Neural crest cell (in vitro differentiated cells): ENCODE measurements at regions not wholly inside any gene's neighbourhood (a gene's known extent, or its start where the extent isn't known, plus 50 kb on each side); places are given as distances from the start of the nearest gene placed in this dataset.
A peak's percentile ranks its signal among the peaks of the same experiment; 100 is the strongest.

ENCODE experiments used
- DNase-seq: peaks from one replicate; pipeline ENCODE4 v3.0.0; 2021; ENCODE audit warnings: low read depth, mixed read lengths, low spot score
- H3K27ac Mint-ChIP-seq: one replicate; pipeline ENCODE4 v1.8.0; 2021; ENCODE audit warnings: mild to moderate bottlenecking, mixed read lengths; ENCODE audit not compliant: unreplicated experiment
- H3K27me3 Mint-ChIP-seq: 2 replicates; pipeline ENCODE4 v1.8.0; 2021; ENCODE audit warnings: low read depth, mild to moderate bottlenecking, mixed read lengths
- H3K36me3 Mint-ChIP-seq: 2 replicates; pipeline ENCODE4 v1.8.0; 2021; ENCODE audit warnings: low read depth, mild to moderate bottlenecking, mixed read lengths
- H3K4me1 Mint-ChIP-seq: 2 replicates; pipeline ENCODE4 v1.8.0; 2021; ENCODE audit warnings: mixed read lengths
- H3K4me3 Mint-ChIP-seq: one replicate; pipeline ENCODE4 v1.8.0; 2021; ENCODE audit warnings: mild to moderate bottlenecking, mixed read lengths
- H3K9me3 Mint-ChIP-seq: 2 replicates; pipeline ENCODE4 v1.8.0; 2021; ENCODE audit warnings: mixed read lengths
- CTCF ChIP-seq: fragments of 200-600 bp; sonication (generic); conservative IDR thresholded peaks from 2 replicates; pipeline ENCODE4 v1.5.0; 2021; ENCODE audit warnings: antibody characterized with exemption, mild to moderate bottlenecking

DNA sequence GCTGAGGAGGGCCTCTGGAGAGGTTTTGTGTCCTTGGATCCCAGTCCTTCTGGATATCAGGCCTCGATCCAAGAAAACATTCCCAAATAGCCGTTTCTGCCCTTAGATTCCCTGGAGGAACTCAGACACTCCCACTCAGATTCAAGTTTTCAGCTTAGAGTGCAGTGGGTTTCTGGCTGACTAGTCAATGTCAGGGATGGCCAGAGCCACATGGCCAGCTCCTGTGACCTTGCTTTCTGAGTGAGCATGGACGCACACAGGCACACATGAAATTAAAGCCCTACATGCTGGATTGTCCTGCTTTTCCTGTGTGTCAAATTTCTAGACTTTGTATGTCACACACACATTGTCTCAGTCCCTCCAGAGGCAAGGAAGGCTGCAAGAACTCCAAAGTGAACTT, 86.2 kb downstream of the TNFAIP2 start:
- no peak for TF ChIP-seq CTCF

DNA sequence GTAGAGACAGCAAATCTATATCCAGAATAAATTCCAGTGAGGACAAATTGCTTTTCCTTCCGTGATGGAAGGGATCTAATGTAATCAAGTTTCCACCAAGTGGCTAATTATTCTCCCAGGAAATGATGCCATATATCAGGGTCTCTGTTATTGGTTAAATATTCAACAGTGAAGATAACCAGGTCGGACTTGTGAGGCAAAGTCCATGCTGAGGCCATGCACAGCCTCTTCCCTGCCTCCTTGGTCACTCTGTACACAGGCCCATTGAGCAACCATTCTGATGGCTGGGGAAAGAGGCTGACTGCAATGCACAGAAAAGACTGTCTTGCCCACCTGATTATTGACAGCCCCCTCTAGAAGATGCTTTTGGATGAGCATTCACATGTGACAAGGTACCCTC, 90.1 kb downstream of the TNFAIP2 start:
- peaks cover 3% of the 10 kb centered on the region for H3K9me3 Mint-ChIP-seq
- H3K27me3 Mint-ChIP-seq, result peaks cover 34% of the 10 kb centered on the region
- no peak for DNase-seq
- H3K27ac Mint-ChIP-seq, result no peak overlapping the region
- peaks cover 9% of the 10 kb centered on the region for H3K4me1 Mint-ChIP-seq
- TF ChIP-seq CTCF, result no peak
- no peaks in the 10 kb centered on the region for H3K36me3 Mint-ChIP-seq
- H3K4me3 Mint-ChIP-seq, result no peak overlapping the region

More for the DNA sequence above, 86.2 kb downstream of the TNFAIP2 start:
- peaks cover 3% of the 10 kb centered on the region for H3K9me3 Mint-ChIP-seq
- no peak overlapping the region for H3K4me3 Mint-ChIP-seq
- peaks cover 13% of the 10 kb centered on the region for H3K4me1 Mint-ChIP-seq
- no peaks in the 10 kb centered on the region for H3K36me3 Mint-ChIP-seq
- DNase-seq, result no peak
- peaks cover 60% of the 10 kb centered on the region for H3K27me3 Mint-ChIP-seq
- peak overlapping the region; percentile 57 for H3K27ac Mint-ChIP-seq

GRCh38 chr14:103214461-103214958, 91.2 kb downstream of the TNFAIP2 start:
- no peak for DNase-seq
- Mint-ChIP-seq H3K9me3 (peaks cover 3% of the 10 kb centered on the region), H3K4me3 (no peak overlapping the region), H3K27me3 (peaks cover 30% of the 10 kb centered on the region), H3K27ac (no peak overlapping the region), H3K36me3 (no peaks in the 10 kb centered on the region), H3K4me1 (peaks cover 2% of the 10 kb centered on the region)
- no peak for TF ChIP-seq CTCF

DNA sequence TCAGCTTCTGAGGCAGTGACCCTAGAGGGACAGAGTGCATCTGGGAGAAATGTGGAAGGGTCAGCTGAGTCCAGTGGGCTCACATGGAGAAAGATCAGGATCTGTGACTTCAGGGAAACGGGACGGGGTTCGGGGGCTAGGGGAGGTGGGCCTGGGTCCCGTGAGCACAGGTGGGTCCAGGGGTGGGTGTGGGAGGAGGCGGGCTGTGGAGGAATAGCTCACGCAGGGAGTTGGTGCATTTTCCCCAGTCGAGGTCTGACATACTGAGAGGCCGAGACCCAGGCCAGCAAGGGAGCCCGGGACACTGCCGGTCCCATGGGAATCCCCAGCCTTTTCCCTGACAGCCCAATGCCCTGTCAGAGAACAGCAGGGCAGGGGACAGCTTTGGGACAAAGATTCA, 93.1 kb downstream of the TNFAIP2 start:
- DNase-seq, result no peak
- H3K9me3 Mint-ChIP-seq, result peaks cover 3% of the 10 kb centered on the region
- no peaks in the 10 kb centered on the region for H3K36me3 Mint-ChIP-seq
- no peak overlapping the region for H3K4me3 Mint-ChIP-seq
- H3K27me3 Mint-ChIP-seq, result peaks cover 31% of the 10 kb centered on the region
- H3K27ac Mint-ChIP-seq, result no peak overlapping the region
- TF ChIP-seq CTCF, result no peak
- peaks cover 5% of the 10 kb centered on the region for H3K4me1 Mint-ChIP-seq

GRCh38 chr14:103216857-103217256, 93.6 kb downstream of the TNFAIP2 start:
- Mint-ChIP-seq H3K4me1 (peaks cover 5% of the 10 kb centered on the region), H3K27ac (no peak overlapping the region), H3K36me3 (no peaks in the 10 kb centered on the region), H3K9me3 (peaks cover 3% of the 10 kb centered on the region), H3K4me3 (no peak overlapping the region), H3K27me3 (peaks cover 35% of the 10 kb centered on the region)
- TF ChIP-seq CTCF, result no peak
- DNase-seq, result no peak

GRCh38 chr14:103217538-103217937, 94.3 kb downstream of the TNFAIP2 start:
- peaks cover 36% of the 10 kb centered on the region for H3K27me3 Mint-ChIP-seq
- TF ChIP-seq CTCF, result no peak
- H3K27ac Mint-ChIP-seq, result no peak overlapping the region
- H3K4me3 Mint-ChIP-seq, result no peak overlapping the region
- H3K36me3 Mint-ChIP-seq, result no peaks in the 10 kb centered on the region
- H3K9me3 Mint-ChIP-seq, result peaks cover 3% of the 10 kb centered on the region
- no peak for DNase-seq
- peaks cover 5% of the 10 kb centered on the region for H3K4me1 Mint-ChIP-seq
